GM18498 (cell line): ENCODE measurements at regions not wholly inside any gene's neighbourhood (a gene's known extent, or its start where the extent isn't known, plus 50 kb on each side); places are given as distances from the start of the nearest gene placed in this dataset.
"Not testable (repeated sequence)": the region's sequence is repeated elsewhere in the genome, so short reads cannot be mapped to it uniquely, and the experiment has no call there.

ENCODE experiments used
- ATAC-seq: cut with Tn5 transposase; IDR thresholded peaks from one replicate; pipeline ENCODE4 v1.9.1; 2021; ENCODE audit warnings: mild to moderate bottlenecking, moderate library complexity; ENCODE audit not compliant: unreplicated experiment

DNA sequence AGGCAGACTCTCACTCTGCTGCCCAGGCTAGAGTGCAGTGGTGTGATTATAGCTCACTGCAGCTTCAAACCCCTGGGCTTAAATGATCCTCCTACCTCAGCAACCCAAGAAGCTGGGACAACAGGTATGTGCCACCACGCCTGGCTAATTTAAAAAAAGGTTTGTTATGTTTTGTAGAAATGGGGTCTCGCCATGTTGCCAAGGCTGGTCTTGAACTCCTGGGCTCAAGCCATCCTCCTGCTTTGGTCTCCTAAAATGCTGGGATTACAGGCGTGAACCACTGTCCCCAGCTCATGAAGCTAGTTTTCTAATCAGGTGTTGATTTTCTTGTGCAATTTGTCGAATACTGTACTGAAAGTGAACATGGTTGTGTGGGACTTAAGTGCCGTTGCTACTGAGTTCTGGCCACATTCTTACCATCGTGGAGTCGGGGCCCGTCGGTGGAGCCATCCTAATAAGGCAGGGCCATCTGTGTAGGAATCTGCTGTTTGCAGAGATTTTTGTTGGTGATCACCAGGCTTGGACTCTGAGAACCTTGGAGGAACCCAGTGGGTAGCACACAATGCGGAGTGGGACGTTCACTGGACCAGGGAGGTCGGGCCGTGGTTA is 193.2 kb downstream of the GOLGA6L6 start:
- ATAC-seq, result no peak

DNA sequence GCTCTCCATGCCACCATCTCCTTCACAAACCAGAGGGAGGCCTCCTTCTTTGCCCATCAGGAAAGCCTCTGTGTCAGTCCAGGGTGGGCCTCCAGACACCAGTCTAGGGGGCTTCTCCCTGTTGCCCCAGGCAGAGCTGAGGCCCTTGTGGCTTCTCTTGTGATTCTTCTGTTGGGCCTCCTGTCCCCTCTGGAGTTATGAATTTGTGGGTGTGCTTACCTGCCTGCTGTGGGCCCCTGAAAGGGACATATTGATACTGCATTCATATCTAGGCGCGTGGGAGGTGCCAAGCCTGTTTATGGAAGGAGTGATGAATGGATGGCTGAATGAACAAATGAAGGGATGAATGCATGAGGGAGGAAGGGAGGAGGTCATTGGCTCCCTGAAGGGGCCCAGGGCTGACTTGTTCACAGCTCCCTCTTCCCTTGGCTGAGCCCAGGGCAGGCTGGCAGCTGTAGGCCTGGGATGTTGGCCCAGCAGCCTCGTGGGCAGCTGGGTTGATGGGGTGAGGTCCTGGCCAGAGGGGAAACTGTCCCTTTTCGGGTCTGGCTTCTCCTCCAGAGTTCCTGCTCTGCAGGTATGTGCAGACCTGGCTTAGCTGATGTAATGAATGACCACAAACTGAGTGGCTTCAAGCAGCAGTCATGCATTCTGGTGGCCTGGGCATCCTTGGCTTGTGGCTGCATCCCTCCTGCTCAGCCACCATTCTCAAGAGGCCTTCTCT is 195.4 kb downstream of the GOLGA6L6 start:
- no peak for ATAC-seq

DNA sequence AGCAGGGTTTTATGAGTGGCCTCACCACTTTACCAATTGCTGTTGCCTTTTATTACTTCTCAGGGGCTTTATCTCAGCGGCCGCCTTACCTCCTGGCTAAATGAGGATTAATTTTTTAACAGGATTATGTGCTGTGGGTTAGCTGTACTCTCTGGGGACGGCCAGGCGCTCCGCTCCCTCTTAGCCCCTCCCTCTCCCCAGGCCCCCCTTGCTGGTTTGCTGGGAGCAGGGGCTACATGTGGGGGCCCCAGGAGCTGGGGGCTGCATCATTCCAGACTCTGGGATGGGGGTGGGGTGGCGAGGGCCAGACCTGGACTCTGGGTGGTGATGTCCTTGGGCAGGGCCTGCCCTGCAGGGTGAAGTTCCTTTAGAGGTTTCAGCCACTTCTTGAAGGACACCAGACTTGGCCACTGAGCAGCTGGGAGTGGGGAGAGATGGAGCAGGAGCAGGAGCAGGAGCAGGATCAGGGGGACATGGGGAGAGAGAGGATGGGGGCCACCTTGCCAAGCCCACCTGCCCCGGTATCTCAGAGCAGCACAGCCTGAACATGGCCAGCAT is 196.1 kb downstream of the GOLGA6L6 start:
- no peak for ATAC-seq

DNA sequence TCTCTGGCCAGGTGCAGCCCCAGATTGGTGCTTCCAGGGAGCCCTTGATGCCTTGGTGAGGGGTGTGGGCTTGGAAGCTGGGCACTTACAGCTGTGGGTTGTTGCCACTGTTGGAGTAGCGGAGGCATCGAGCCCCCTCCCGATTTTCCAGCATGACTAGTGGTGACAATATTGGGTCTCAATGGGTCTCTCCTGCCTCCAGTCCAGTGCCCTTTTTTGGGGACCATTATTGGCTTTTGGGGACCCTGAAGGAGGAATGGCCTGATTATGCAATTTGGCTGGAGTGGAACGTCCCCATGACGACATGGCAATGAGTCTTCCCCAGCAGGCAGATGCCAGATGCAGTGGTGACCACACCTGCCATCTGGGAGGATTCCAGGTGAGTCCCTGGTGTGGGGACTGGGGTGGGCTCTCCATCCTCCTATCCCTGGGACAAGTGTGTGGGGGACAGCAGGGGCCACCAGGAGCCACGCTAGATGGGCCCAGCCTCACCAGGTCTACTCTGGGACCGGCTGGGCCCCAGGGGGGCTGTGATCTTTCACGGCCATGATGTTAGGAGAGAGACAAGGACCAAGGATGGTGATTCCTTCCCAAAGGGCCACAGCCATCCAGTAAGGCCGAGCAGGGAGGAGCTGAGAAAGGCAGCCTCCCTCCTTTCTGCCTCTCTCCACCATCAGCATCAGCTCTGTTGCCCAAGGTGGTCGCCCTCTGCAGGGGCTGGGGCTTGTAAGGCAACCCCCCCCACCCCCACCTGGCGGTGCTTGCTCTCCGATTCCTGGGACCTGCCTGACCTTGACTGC is 196.8 kb downstream of the GOLGA6L6 start:
- no peak for ATAC-seq

DNA sequence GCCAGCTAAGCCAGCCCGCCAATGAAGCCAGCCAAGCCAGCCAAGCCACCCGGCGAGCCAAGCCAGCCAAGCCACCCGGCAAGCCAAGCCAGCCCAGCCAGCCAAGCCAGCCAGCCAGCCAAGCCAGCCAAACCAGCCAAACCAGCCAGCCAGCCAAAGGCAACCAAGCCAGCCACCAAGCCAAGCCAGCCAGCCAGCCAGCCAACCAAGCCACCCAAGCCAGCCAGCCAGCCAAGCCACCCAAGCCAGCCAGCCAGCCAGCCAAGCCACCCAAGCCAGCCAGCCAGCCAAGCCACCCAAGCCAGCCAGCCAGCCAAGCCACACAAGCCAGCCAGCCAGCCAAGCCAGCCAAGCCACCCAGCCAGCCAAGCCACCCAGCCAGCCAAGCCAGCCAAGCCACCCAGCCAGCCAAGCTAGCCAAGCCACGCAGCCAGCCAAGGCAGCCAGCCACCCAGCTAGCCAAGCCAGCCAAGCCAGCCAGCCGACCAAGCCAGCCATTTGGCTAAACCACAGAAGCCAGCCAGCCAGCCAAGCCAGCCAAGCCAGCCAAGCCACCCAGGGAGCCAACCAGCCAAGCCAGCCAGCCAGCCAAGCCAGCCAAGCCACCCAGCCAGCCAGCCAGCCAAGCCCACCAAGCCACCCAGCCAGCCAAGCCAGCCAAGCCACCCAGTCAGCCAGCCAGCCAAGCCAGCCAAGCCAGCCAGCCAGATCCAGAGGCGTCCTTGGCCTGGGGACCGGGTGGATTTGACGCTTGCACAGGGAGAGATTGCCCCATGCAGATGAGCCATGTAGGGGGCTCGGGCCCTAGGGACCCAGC is 198.0 kb downstream of the GOLGA6L6 start:
- not testable (repeated sequence) for ATAC-seq

DNA sequence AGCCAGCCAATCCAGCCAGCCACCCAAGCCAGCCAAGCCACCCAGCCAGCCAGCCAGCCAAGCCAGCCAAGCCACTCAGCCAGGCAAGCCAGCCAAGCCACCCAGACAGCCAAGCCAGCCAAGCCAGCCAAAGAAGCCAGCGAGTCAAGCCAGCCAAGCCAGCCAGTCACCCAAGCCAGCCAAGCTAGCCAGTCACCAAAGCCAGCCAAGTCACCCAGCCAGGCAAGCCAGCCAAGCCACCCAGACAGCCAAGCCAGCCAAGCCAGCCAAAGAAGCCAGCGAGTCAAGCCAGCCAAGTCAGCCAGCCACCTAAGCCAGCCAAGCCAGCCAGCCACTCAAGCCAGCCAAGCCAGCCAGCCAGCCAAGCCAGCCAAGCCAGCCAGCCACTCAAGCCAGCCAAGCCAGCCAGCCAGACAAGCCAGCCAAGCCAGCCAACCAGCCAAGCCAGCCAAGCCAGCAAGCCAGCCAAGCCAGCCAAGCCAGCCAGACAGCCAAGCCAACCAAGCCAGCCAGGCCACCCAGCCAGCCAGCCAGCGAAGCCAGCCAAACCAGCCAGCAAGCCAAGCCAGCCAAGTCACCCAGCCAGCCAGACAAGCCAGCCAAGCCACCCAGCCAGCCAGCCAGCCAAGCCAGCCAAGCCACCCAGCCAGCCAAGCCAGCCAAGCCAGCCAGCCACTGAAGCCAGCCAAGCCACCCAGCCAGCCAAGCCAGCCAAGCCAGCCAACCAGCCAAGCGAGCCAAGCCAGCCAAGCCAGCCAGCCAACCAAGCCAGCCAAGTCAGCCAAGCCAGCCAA is 198.8 kb downstream of the GOLGA6L6 start:
- not testable (repeated sequence) for ATAC-seq

DNA sequence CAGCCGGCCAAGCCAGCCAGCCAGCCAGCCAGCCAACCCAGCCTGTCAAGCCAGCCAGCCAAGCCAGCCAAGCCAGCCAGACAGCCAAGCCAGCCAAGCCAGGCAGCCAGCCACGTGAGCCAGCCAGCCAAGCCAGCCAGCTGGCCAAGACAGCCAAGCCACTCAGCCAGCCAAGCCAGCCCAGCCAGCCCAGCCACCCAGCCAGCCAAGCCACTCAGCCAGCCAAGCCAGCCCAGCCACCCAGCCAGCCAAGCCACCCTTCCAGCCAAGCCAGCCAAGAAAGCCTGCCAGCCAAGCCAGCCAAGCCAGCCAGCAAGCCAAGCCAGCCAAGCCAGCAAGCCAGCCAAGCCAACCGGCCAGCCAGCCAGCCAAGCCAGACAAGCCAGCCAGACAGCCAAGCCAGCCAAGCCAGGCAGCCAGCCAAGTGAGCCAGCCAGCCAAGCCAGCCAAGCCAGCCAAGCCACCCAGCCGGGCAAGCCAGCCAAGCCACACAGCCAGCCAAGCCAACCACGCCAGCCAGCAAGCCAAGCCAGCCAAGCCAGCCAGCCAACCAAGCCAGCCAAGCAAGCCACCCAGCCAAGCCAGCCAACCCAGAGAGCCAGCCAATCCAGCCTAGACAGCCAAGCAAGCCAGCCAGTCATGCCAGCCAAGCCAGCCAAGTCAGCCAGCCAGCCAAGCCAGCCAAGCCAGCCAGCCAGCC is 199.5 kb downstream of the GOLGA6L6 start:
- no peak for ATAC-seq

DNA sequence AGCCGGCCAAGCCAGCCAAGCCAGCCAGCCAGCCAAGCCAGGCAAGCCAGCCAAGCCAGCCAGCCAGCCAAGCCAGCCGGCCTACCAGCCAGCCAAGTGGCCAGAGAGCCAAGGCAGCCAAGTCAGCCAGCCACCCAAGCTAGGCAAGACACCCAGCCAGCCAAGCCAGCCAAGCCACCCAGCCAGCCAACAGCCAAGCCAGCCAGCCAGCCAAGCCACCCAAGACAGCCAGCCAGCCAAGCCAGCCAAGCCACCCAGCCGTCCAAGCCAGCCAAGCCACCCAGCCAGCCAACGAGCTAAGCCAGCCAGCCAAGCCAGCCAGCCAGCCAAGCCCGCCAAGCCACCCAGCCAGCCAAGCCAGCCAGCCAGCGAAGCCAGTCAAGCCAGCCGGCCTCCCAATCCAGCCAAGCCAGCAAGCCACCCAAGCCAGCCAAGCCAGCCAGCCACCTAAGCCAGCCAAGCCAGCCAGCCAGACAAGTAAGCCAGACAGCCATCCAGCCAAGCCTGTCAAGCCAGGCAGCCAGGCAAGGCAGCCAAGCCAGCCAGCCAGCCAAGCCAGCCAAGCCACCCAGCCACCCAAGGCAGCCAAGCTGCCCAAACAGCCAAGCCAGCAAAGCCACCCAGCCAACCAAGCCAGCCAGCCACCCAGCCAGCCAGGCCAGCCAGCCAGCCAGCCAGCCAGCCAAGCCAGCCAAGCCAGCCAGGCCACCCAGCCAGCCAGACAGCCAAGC is 200.5 kb downstream of the GOLGA6L6 start:
- no peak for ATAC-seq

DNA sequence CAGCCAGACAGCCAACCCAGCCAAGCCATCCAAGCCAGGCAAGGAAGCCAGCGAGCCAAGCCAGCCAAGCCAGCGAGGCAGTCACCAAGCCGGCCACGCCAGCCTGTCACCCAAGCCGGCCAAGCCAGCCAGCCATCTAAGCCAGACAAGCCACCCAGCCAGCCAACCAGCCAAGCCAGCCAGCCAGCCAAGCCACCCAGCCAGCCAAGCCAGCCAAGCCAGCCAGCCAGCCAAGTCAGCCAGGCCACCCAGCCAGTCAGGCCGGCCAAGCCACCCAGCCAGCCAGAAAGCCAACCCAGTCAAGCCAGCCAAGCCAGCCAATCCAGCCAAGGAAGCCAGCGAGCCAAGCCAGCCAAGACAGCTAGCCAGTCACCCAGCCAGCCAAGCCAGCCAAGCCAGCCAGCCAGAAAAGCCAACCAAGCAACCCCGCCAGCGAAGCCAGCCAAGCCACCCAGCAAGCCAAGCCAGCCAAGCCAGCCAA is 201.2 kb downstream of the GOLGA6L6 start:
- ATAC-seq, result no peak

DNA sequence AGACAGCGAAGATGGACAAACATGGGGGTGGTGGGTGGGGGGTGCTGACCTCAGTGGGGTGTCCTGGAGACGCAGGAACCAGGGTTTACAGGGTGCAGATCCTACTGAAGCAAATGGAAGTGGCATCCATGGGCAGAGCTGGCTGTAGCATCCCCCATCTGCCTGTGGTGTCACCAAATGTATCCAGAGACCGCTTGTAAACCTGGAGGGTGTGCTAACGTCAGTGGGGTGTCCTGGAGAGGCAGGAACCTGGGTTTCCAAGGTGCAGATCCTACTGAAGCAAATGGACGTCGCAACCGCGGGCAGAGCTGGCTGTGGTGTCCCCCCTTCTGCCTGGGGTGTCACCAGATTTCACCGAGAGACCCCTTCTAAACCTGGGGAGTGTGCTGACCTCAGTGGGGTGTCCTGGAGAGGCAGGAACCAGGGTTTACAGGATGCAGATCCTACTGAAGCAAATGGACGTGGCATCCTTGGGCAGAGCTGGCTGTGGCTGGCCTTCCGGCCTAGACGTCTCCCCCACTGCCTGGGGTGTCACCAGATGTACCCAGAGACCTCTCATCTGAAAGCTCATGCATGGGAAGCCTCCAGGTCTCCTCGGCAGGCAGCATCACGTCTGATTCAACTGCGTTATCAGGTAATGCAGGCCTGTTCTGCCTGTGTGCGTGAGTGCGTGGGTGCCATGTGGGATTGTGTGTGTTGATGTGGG is 202.4 kb downstream of the GOLGA6L6 start:
- not testable (repeated sequence) for ATAC-seq

DNA sequence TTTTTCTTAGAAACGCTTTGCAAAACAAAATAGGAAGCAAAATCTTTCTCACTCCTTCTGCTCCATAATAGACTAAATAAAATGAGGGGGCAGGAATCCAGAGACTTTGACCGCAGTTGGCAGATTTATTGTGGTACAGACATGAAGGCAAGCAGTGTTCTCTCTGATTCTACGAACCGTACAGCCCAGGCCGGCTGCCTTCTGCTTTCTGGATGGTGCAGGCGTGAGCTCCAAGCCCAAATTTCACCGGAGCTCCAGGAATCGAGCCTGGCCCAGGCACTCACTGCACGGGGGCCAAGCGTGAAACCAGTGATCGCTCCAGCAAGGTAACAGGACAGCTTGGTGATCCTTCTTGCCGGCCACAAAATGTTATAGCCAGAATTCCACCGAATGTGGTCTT is 202.9 kb downstream of the GOLGA6L6 start:
- ATAC-seq, result not testable (repeated sequence)

DNA sequence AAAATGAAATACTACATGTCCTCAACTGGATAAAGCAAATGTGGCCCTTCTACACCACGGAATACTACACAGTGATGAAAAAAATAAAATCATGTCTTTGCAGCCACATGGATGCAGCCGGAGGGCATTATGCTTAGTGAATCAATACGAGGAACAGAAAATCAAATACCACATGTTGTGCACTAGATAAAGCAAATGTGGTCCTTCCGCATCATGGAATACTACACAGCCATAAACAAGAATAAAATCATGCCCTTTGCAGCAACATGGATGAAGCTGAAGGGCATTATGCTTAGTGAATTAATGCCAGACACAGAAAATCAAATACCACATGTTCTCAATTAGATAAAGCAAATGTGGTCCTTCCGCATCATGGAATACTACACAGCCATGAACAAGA is 204.4 kb downstream of the GOLGA6L6 start:
- ATAC-seq, result not testable (repeated sequence)

DNA sequence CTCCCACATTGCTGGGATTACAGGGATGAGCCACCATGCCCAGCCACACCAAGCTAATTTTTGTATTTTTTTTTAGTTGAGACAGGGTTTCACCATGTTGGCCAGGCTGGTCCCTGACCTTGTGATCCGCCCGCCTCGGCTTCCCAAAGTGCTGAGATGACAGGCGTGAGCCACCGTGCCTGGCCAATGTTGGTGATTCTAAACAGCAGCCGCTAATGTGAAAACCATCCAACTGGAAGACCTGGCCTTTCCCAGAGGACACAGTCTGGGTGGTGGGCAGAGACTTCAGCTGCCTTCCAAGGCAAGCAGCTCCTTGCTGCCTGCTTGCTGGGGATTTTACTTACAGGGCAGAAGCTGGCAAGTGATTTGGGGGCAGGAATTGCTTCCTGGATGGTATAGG is 207.1 kb downstream of the GOLGA6L6 start:
- ATAC-seq, result not testable (repeated sequence)

DNA sequence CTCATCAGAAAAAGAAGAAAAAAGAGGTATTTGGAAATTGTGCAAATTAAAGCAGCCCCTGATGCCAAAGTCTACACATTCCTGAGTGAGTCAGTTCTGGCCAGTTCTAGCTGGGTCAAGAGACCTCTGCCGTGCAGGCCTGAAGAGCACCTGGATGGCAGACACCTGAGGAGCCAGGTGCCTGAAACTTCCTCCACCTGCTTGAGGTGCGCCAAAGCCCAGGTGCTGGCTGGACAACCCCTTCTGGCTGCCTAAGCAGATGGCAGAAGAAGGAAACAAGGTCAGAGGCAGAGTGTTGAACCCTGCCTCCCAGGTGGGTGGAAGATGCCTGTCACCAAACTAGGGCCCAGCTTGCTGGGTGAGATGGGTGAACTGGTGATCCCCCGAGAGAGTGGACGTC is 215.8 kb downstream of the GOLGA6L6 start:
- ATAC-seq, result not testable (repeated sequence)

DNA sequence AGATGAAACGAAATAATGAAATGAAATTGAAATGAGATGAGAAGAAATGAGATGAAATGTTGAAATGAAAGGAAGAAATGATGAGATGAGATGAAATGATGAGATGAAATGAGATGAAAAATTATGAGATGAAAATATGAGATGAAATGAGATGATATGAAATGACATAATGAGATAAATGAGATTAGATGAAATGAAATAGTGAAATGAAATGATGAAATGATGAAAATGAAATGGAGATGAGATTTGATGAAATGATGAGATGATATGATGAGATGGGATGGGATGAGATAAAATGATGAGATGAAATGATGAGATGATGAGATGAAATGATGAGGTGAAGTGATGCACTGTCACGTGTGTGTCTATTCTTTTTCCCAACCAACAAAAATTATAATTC is 224.5 kb downstream of the GOLGA6L6 start:
- ATAC-seq, result not testable (repeated sequence)

DNA sequence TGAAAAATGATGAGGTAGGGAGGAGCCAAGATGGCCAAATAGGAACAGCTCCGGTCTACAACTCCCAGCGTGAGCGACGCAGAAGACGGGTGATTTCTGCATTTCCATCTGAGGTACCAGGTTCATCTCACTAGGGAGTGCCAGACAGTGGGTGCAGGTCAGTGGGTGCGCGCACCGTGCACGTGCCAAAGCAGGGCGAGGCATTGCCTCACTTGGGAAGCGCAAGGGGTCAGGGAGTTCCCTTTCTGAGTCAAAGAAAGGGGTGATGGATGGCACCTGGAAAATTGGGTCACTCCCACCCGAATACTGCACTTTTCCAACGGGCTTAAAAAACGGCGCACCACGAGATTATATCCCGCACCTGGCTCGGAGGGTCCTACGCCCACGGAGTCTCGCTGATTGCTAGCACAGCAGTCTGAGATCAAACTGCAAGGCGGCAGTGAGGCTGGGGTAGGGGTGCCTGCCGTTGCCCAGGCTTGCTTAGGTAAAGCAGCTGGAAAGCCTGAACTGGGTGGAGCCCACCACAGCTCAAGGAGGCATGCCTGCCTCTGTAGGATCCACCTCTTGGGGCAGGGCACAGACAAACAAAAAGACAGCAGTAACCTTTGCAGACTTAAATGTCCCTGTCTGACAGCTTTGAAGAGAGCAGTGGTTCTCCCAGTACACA is 230.5 kb downstream of the GOLGA6L6 start:
- not testable (repeated sequence) for ATAC-seq

DNA sequence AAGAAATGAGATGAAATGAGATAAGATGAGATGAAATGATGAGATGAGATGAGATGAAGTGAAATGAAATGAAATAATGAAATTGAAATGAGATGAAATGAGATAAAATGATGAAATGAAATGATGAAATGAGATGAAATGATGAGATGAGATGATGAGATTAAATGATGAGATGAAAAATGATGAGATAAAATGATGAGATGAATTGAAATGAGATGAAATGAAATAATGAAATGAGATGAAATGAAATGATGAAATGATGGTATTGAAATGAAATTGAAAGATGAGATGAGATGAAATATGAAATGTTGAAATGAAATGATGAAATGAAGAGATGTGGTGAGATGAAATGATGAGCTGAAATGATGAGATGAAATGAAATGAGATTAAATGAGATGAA is 231.0 kb downstream of the GOLGA6L6 start:
- ATAC-seq, result no peak
